ENCODE measurements at regions not wholly inside any gene's neighbourhood (a gene's known extent, or its start where the extent isn't known, plus 50 kb on each side); places are given as distances from the start of the nearest gene placed in this dataset.

DNA sequence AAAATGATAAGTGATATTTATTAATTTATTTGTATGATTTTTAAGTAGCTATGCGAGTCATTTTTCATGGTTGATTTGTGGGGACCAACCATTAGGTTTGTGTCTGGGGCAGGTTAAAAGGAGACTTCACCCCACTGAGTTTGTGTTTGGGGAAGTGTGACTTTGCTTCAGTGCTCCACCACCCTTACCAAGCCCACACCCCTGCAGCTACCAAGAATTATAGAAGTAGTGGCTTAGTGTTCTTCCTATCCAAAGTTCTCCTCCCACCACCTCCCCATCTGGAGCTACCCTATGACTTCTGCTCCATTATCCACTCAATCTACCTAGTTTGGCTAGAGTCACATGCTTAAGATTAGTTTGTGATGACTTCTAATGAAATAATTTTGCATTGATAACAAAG lies 182.1 kb upstream of the ZEB2 start:
- Mint-ChIP-seq H3K4me1 (no peaks in the 10 kb centered on the region), H3K9me3 (peaks cover 2% of the 10 kb centered on the region), H3K27me3 (ENCODE audit: low read depth) (no peaks in the 10 kb centered on the region), H3K27ac (no peak overlapping the region), H3K36me3 (ENCODE audit: low read depth) (no peaks in the 10 kb centered on the region), H3K4me3 (no peak overlapping the region)
- TF ChIP-seq, protein P1, sequence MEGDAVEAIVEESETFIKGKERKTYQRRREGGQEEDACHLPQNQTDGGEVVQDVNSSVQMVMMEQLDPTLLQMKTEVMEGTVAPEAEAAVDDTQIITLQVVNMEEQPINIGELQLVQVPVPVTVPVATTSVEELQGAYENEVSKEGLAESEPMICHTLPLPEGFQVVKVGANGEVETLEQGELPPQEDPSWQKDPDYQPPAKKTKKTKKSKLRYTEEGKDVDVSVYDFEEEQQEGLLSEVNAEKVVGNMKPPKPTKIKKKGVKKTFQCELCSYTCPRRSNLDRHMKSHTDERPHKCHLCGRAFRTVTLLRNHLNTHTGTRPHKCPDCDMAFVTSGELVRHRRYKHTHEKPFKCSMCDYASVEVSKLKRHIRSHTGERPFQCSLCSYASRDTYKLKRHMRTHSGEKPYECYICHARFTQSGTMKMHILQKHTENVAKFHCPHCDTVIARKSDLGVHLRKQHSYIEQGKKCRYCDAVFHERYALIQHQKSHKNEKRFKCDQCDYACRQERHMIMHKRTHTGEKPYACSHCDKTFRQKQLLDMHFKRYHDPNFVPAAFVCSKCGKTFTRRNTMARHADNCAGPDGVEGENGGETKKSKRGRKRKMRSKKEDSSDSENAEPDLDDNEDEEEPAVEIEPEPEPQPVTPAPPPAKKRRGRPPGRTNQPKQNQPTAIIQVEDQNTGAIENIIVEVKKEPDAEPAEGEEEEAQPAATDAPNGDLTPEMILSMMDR (IDR thresholded peaks at IDR 0.05; ENCODE audit: unreplicated experiment in 3 of 3): no peak

DNA sequence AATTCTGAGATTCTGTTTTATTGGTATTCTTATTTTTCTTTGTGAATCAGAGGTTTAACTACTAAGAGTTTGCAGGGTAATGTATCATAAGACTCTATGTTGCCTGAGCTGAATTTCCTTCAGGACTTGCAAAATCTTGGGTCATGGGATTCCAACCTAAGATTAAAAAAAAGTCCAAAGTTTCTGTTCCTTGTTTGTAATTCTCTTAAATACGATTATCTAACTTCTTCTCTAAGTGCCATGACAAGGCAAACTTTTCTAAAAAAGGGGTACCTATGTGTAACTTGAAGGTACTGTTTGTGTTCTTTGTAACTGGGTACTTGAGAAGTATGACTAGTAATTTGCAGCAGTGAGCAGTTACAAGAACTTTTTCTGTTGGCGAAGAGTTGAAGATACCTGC lies 181.3 kb upstream of the ZEB2 start:
- Mint-ChIP-seq H3K4me1 (no peaks in the 10 kb centered on the region), H3K27ac (no peak overlapping the region), H3K9me3 (peaks cover 3% of the 10 kb centered on the region), H3K36me3 (ENCODE audit: low read depth) (no peaks in the 10 kb centered on the region), H3K4me3 (no peak overlapping the region), H3K27me3 (ENCODE audit: low read depth) (no peaks in the 10 kb centered on the region)
- TF ChIP-seq, protein P1 (IDR thresholded peaks at IDR 0.05; ENCODE audit: unreplicated experiment in 3 of 3): no peak

DNA sequence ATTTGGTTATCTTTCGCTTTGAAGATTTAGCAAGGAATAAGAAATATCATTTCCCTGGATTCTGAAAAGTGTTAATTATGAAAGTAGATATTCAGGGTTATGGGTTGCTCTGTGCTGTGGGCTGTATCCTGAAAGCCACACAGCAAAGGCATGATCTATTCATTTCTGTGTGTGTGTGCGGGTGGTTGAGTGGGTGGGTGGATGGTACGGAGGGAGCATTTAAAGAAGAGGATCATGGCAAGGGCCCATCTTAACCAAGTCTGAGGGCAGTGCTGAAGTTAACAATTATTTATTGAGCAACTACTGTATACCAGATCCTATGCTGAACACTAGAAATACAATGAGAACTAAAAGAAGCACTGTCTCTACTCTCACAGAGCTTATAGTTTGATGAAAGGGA lies 178.2 kb upstream of the ZEB2 start:
- Mint-ChIP-seq H3K4me3 (no peak overlapping the region), H3K27me3 (ENCODE audit: low read depth) (no peaks in the 10 kb centered on the region), H3K27ac (no peak overlapping the region), H3K9me3 (peaks cover 3% of the 10 kb centered on the region), H3K4me1 (peaks cover 7% of the 10 kb centered on the region), H3K36me3 (ENCODE audit: low read depth) (no peaks in the 10 kb centered on the region)
- TF ChIP-seq, protein P1 (IDR thresholded peaks at IDR 0.05; ENCODE audit: unreplicated experiment in 3 of 3): no peak

DNA sequence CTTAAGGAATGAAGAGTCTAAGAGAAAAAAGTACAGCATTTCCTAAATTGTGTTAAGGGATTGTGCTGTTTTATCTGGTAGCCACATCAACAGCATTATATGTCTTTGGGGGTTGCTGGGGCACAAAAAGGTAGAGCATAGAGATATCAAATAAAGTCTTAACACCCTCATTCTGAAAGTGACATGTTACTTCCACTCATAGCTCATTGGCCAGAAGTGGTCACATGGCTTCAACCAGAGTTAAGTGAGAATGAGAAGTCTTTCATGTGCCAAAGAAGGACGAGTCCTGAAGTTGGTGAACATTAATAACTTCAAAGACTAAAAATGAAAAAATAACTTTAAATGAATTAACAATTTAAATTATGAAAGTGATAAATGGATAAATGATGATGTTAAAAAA lies 175.7 kb upstream of the ZEB2 start:
- Mint-ChIP-seq H3K4me3 (no peak overlapping the region), H3K27me3 (ENCODE audit: low read depth) (no peaks in the 10 kb centered on the region)

DNA sequence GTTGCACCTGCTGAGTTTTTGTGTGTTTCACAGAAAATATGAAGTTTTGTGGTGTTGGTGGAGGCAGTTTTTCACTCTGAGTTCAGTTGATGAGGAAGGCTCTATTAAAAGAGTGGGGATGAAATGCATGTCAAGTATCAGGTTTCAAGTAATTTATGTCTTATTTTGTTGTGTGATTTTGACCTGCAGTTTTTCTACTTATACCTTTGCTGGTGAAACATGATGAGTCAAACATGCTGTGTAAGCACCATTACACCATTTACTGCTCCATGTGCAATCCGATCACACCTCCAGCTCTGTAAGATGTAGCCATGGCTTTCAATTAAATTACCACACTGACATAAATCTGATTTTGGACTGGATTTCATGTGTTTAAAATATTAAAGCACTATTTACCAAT lies 174.5 kb upstream of the ZEB2 start:
- Mint-ChIP-seq H3K4me3 (no peak overlapping the region), H3K9me3 (peaks cover 3% of the 10 kb centered on the region), H3K27ac (peak overlapping the region in 1 of 3 experiments; percentile 12), H3K4me1 (peaks cover 7% of the 10 kb centered on the region), H3K27me3 (ENCODE audit: low read depth) (no peaks in the 10 kb centered on the region), H3K36me3 (ENCODE audit: low read depth) (no peaks in the 10 kb centered on the region)
- TF ChIP-seq, protein P1 (IDR thresholded peaks at IDR 0.05; ENCODE audit: unreplicated experiment in 3 of 3): no peak

More for the DNA sequence above, 175.7 kb upstream of the ZEB2 start:
- Mint-ChIP-seq H3K36me3 (ENCODE audit: low read depth) (no peaks in the 10 kb centered on the region), H3K9me3 (peaks cover 3% of the 10 kb centered on the region), H3K27ac (no peak overlapping the region), H3K4me1 (peaks cover 7% of the 10 kb centered on the region)
- TF ChIP-seq, protein P1 (IDR thresholded peaks at IDR 0.05; ENCODE audit: unreplicated experiment in 3 of 3): no peak

DNA sequence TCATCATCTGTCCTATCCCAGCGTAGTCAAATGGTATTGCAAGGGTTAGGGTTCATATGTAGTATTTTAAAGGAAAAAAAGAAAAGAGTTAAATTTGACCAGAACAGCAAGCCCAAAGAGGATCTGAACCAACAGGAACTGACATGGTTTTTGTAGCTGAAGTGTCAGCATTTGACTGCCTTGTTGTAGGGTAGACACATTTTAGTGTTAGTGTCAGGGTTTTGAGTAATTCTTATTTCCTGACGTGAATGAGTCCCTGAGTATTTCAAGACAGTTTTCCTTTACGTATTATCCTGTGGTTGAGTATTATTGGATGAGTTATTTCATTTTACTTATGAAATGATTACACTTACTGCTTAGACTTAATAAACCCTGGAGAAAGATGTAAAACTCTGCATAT lies 173.3 kb upstream of the ZEB2 start:
- Mint-ChIP-seq H3K36me3 (ENCODE audit: low read depth) (no peaks in the 10 kb centered on the region), H3K27me3 (ENCODE audit: low read depth) (no peaks in the 10 kb centered on the region), H3K9me3 (peaks cover 3% of the 10 kb centered on the region), H3K27ac (no peak overlapping the region), H3K4me1 (peaks cover 7% of the 10 kb centered on the region), H3K4me3 (no peak overlapping the region)
- TF ChIP-seq, protein P1 (IDR thresholded peaks at IDR 0.05; ENCODE audit: unreplicated experiment in 3 of 3): no peak
